Neuronal stem cell (in vitro differentiated cells): ENCODE measurements at regions not wholly inside any gene's neighbourhood (a gene's known extent, or its start where the extent isn't known, plus 50 kb on each side); places are given as distances from the start of the nearest gene placed in this dataset.

ENCODE experiments used
- DNase-seq: peaks from one replicate; pipeline ENCODE4 v3.0.0-alpha.2; 2013; ENCODE audit warnings: low spot score
- H2AFZ ChIP-seq: one replicate; pipeline ENCODE4 v1.6.1; 2013; ENCODE audit warnings: mild to moderate bottlenecking, low read length, inconsistent platforms
- H2AK5ac ChIP-seq: 2 replicates; pipeline ENCODE4 v1.6.1; 2013; ENCODE audit warnings: low read depth, mild to moderate bottlenecking, inconsistent platforms, low read length, moderate library complexity, mixed read lengths
- H2BK120ac ChIP-seq: 2 replicates; pipeline ENCODE4 v1.6.1; 2013; ENCODE audit warnings: low read depth, mild to moderate bottlenecking, inconsistent platforms, low read length, moderate library complexity, mixed read lengths
- H2BK12ac ChIP-seq: one replicate; pipeline ENCODE4 v1.6.1; 2013; ENCODE audit warnings: low read length, inconsistent platforms
- H2BK15ac ChIP-seq: 2 replicates; pipeline ENCODE4 v1.6.1; 2013; ENCODE audit warnings: mild to moderate bottlenecking, low read length, inconsistent platforms, mixed read lengths
- H2BK5ac ChIP-seq: one replicate; pipeline ENCODE4 v1.6.1; 2013; ENCODE audit warnings: inconsistent platforms, mild to moderate bottlenecking, low read length, moderate library complexity
- H3K14ac ChIP-seq: one replicate; pipeline ENCODE4 v1.6.1; 2013; ENCODE audit warnings: low read length, inconsistent platforms
- H3K18ac ChIP-seq: 2 replicates; pipeline ENCODE4 v1.6.1; 2013; ENCODE audit warnings: low read length, inconsistent platforms
- H3K23ac ChIP-seq: 2 replicates; pipeline ENCODE4 v1.6.1; 2013; ENCODE audit warnings: low read depth, mild to moderate bottlenecking, mixed read lengths, low read length, inconsistent platforms; ENCODE audit not compliant: poor library complexity
- H3K27ac ChIP-seq: replicated peaks from 3 replicates; pipeline ENCODE4 v1.5.1; 2013; ENCODE audit warnings: low read length, inconsistent platforms
- H3K27me3 ChIP-seq, 3 experiments: 2 replicates each; pipeline ENCODE4 v1.6.1; 2013; ENCODE audit warnings: low read length in 3 of 3, mild to moderate bottlenecking in 2 of 3, inconsistent platforms in 1 of 3, low read depth in 1 of 3, mixed read lengths in 1 of 3, moderate library complexity in 1 of 3; ENCODE audit not compliant: control insufficient read depth in 3 of 3, insufficient read depth in 3 of 3
- H3K36me3 ChIP-seq, 2 donors: replicated peaks in 1 of 2; 2 replicates each; pipeline ENCODE4 v1.6.1; 2013; ENCODE audit warnings: low read length in 2 of 2; ENCODE audit not compliant: control insufficient read depth in 2 of 2, insufficient read depth in 2 of 2
- H3K4ac ChIP-seq: 2 replicates; pipeline ENCODE4 v1.6.1; 2013; ENCODE audit warnings: inconsistent platforms, mild to moderate bottlenecking, low read length, moderate library complexity
- H3K4me1 ChIP-seq, 2 donors: 1 replicate in 1 of 2; 2 replicates in 1 of 2; pipeline ENCODE4 v1.6.1; 2013; ENCODE audit warnings: low read length in 2 of 2, low read depth in 1 of 2; ENCODE audit not compliant: control insufficient read depth in 2 of 2, insufficient read depth in 1 of 2
- H3K4me2 ChIP-seq: one replicate; pipeline ENCODE4 v1.6.1; 2013; ENCODE audit warnings: mild to moderate bottlenecking, low read length, inconsistent platforms; ENCODE audit not compliant: insufficient read depth, poor library complexity, severe bottlenecking
- H3K4me3 ChIP-seq, 2 donors: 2 replicates each; pipeline ENCODE4 v1.5.1; 2013; ENCODE audit warnings: low read length in 2 of 2, mild to moderate bottlenecking in 2 of 2, inconsistent platforms in 1 of 2, moderate library complexity in 1 of 2
- H3K79me1 ChIP-seq: one replicate; pipeline ENCODE4 v1.6.1; 2013; ENCODE audit warnings: low read depth, mild to moderate bottlenecking, inconsistent platforms, low read length, moderate library complexity
- H3K9ac ChIP-seq: one replicate; pipeline ENCODE4 v1.6.1; 2013; ENCODE audit warnings: mild to moderate bottlenecking, low read depth, low read length, inconsistent platforms; ENCODE audit not compliant: poor library complexity
- H3K9me3 ChIP-seq, 2 donors: replicated peaks in 1 of 2; 2 replicates each; pipeline versions ENCODE3 to v1.6.1; 2013; ENCODE audit warnings: low read length in 2 of 2, mild to moderate bottlenecking in 2 of 2, inconsistent platforms in 1 of 2, low read depth in 1 of 2, mixed read lengths in 1 of 2, moderate library complexity in 1 of 2; ENCODE audit not compliant: control insufficient read depth in 2 of 2, insufficient read depth in 1 of 2
- H4K8ac ChIP-seq: one replicate; pipeline ENCODE4 v1.6.1; 2013; ENCODE audit warnings: low read depth, mild to moderate bottlenecking, inconsistent platforms, low read length, moderate library complexity
- H4K91ac ChIP-seq: one replicate; pipeline ENCODE4 v1.6.1; 2013; ENCODE audit warnings: low read length, low read depth, mild to moderate bottlenecking, inconsistent platforms; ENCODE audit not compliant: poor library complexity
- WGBS, 2 donors: extraction: QIAGEN DNeasy Blood & Tissue Kit; methylation state at CpG; one replicate each; pipeline ENCODE4 v1.1.7; 2013; ENCODE audit warnings: missing lambda C conversion rate in 2 of 2, mixed read lengths in 1 of 2; ENCODE audit not compliant: insufficient read length in 2 of 2, insufficient replicate concordance in 1 of 2; ENCODE audit errors: extremely low coverage in 2 of 2; 5-methylcytosine and 5-hydroxymethylcytosine counted together

DNA sequence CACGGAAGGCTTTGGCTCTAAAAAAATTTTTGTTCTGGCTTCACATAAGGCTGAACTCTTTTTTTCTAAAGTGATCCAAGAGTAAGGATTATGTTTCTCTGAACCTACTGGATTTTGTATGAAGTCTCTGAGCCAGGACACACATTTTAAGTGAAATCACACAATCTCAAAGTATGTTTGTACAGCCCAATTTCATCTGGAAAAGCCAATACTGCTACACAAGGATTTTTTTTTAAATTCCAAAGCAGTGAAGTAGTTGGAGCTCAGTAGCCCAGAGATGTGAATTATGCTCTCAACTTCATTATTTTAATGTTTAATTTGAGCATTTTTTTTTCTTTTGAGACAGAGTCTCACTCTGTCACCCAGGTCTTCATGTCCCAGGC is 243.9 kb downstream of the FAM43A start:
- Histone ChIP-seq H3K9me3 (peaks cover 0 to 5% of the 10 kb centered on the region in 2 donors), H3K9ac (no peak overlapping the region), H3K4ac (no peak overlapping the region), H2AK5ac (no peak overlapping the region), H3K36me3 (no peaks in the 10 kb centered on the region), H2BK120ac (no peak overlapping the region), H3K79me1 (no peaks in the 10 kb centered on the region), H3K18ac (no peak overlapping the region), H4K91ac (no peak overlapping the region), H2AFZ (no peak overlapping the region), H2BK5ac (no peak overlapping the region), H3K23ac (no peak overlapping the region), H3K4me2 (no peak overlapping the region), H3K14ac (no peak overlapping the region), H2BK12ac (no peak overlapping the region), H4K8ac (no peak overlapping the region), H3K27ac (no peak overlapping the region), H3K4me1 (peaks cover 1 to 3% of the 10 kb centered on the region in 2 donors), H3K27me3 (peaks cover 0 to 4% (median 0%) of the 10 kb centered on the region in 3 experiments), H3K4me3 (no peak overlapping the region), H2BK15ac (no peak overlapping the region)
- no peak for DNase-seq
- WGBS, 2 donors: no CpG with 5 or more reads among the region's 1 CpG

DNA sequence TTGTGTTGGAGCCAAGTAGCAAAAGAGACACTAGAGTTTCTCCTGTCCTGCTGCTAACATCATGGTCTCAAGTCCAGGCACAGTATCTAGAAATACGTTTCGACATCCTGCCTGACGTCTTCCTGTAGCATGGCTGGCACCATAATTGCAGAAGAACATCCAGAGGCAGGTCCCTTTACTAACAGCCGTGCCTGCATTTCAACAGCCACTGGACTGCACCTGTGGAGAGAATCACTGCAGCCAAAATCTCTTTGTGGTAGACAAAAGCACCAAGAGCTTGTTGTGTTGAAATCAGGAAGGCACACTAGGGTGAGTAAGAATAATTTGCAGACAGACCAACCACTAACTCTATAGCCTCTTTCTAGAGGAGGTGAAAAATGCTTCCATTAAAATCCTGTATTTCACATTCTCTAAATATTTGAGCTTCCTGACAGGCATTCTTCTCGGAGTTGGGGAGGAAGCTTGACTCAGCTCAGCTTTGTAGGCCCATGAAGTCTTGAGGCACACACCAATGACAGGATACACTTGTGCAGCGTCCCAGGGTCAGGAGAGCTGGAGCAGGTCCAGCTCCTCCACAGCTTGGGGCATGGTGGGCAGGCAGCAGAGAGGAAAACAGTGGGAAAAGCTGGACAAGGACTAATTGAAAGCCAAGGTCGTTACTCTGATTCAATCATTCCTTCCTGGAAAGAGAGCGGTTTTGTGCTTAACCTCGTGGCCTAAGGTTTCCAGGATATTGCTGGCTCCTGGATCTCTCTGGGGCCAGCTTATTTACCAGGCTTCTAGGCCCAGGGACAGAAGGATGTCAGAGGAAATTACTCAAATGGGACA is 244.9 kb downstream of the FAM43A start:
- H3K18ac ChIP-seq: peak overlapping the region; percentile 45
- no peak overlapping the region for H3K14ac ChIP-seq
- no peak overlapping the region for H2BK15ac ChIP-seq
- H3K9me3 ChIP-seq: peaks cover 0 to 5% of the 10 kb centered on the region in 2 donors
- H3K4me2 ChIP-seq: no peak overlapping the region
- no peak overlapping the region for H2BK12ac ChIP-seq
- no peak overlapping the region for H2AFZ ChIP-seq
- H3K27me3 ChIP-seq: peaks cover 0 to 4% (median 0%) of the 10 kb centered on the region in 3 experiments
- DNase-seq: no peak
- H2BK120ac ChIP-seq: no peak overlapping the region
- H3K4me1 ChIP-seq: peaks cover 1 to 3% of the 10 kb centered on the region in 2 donors
- no peak overlapping the region for H4K8ac ChIP-seq
- no peak overlapping the region for H3K9ac ChIP-seq
- H3K4ac ChIP-seq: no peak overlapping the region
- H3K36me3 ChIP-seq: no peaks in the 10 kb centered on the region
- no peak overlapping the region for H3K23ac ChIP-seq
- no peak overlapping the region for H2AK5ac ChIP-seq
- no peak overlapping the region for H3K4me3 ChIP-seq
- no peak overlapping the region for H4K91ac ChIP-seq
- no peaks in the 10 kb centered on the region for H3K79me1 ChIP-seq
- no peak overlapping the region for H2BK5ac ChIP-seq
- no CpG with 5 or more reads among the region's 9 CpGs for WGBS, 2 donors
- no peak overlapping the region for H3K27ac ChIP-seq

- Histone ChIP-seq H3K27me3 (peaks cover 0 to 4% (median 0%) of the 10 kb centered on the region in 3 experiments), H3K4me2 (no peak overlapping the region), H3K4ac (no peak overlapping the region), H3K9ac (no peak overlapping the region), H4K91ac (no peak overlapping the region), H3K18ac (no peak overlapping the region), H2BK12ac (no peak overlapping the region), H2BK120ac (no peak overlapping the region), H3K27ac (no peak overlapping the region), H2AK5ac (no peak overlapping the region), H2BK15ac (no peak overlapping the region), H2AFZ (no peak overlapping the region), H3K23ac (no peak overlapping the region), H3K36me3 (no peaks in the 10 kb centered on the region), H3K9me3 (peaks cover 0 to 5% of the 10 kb centered on the region in 2 donors), H3K4me1 (peaks cover 1 to 3% of the 10 kb centered on the region in 2 donors), H3K14ac (no peak overlapping the region), H3K4me3 (no peak overlapping the region), H2BK5ac (no peak overlapping the region), H4K8ac (no peak overlapping the region), H3K79me1 (no peaks in the 10 kb centered on the region)
- DNase-seq: no peak
- no CpG with 5 or more reads among the region's 4 CpGs for WGBS, 2 donors
Observed at GRCh38 chr3:194931347-194931746, 245.7 kb downstream of the FAM43A start.

DNA sequence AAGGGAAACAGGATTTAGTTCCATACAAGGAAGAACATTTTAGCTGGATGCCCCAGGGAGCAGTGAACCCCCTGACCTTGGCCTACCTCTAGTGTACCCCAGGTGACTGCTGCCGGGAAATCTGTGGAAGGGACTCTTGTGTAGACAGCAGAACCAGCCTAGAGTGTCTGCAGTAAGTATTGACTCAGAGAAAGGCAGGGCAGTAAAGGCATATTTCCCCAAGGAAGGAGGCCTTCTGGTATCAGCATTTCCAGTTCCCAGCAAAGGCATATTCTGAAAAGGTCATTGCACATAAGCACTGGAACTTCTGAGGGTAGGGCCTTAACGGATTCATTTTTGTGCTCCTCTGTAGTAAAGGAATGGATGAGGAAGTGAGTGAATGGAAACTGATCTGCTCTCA is 246.2 kb downstream of the FAM43A start:
- Histone ChIP-seq H3K36me3 (no peaks in the 10 kb centered on the region), H3K4me2 (no peak overlapping the region), H2BK120ac (no peak overlapping the region), H2BK5ac (no peak overlapping the region), H3K18ac (no peak overlapping the region), H3K27me3 (peaks cover 0 to 4% (median 0%) of the 10 kb centered on the region in 3 experiments), H3K27ac (no peak overlapping the region), H3K23ac (no peak overlapping the region), H2AFZ (no peak overlapping the region), H3K9me3 (peaks cover 0 to 5% of the 10 kb centered on the region in 2 donors), H3K14ac (no peak overlapping the region), H4K8ac (no peak overlapping the region), H2BK12ac (no peak overlapping the region), H3K4me3 (no peak overlapping the region), H3K4ac (no peak overlapping the region), H4K91ac (no peak overlapping the region), H3K9ac (no peak overlapping the region), H3K4me1 (peaks cover 1 to 3% of the 10 kb centered on the region in 2 donors), H2BK15ac (no peak overlapping the region), H3K79me1 (no peaks in the 10 kb centered on the region), H2AK5ac (no peak overlapping the region)
- no CpG with 5 or more reads among the region's 2 CpGs for WGBS, 2 donors
- no peak for DNase-seq
